H9 (cell line): ENCODE measurements at regions not wholly inside any gene's neighbourhood (a gene's known extent, or its start where the extent isn't known, plus 50 kb on each side); places are given as distances from the start of the nearest gene placed in this dataset.

Source experiments
- DNase-seq: peaks from one replicate; pipeline ENCODE4 v3.0.0-alpha.2; 2017
- H2AFZ ChIP-seq: one replicate; pipeline ENCODE4 v1.6.1; 2013; ENCODE audit warnings: mild to moderate bottlenecking, low read length, control low read depth, moderate library complexity
- H2AK5ac ChIP-seq: 2 replicates; pipeline ENCODE4 v1.6.1; 2013; ENCODE audit warnings: low read length, control low read depth, mixed read lengths; ENCODE audit not compliant: insufficient read length
- H2BK120ac ChIP-seq: one replicate; pipeline ENCODE4 v1.6.1; 2013; ENCODE audit warnings: low read depth, mild to moderate bottlenecking, low read length, control low read depth, inconsistent platforms; ENCODE audit not compliant: poor library complexity, severe bottlenecking
- H2BK12ac ChIP-seq: 2 replicates; pipeline ENCODE4 v1.6.1; 2013; ENCODE audit warnings: low read length, control low read depth, mixed read lengths, low read depth; ENCODE audit not compliant: insufficient read length
- H2BK15ac ChIP-seq: 2 replicates; pipeline ENCODE4 v1.6.1; 2013; ENCODE audit warnings: low read depth, low read length, control low read depth
- H2BK20ac ChIP-seq: one replicate; pipeline ENCODE4 v1.6.1; 2013; ENCODE audit warnings: low read depth, mild to moderate bottlenecking, low read length, control low read depth, inconsistent platforms; ENCODE audit not compliant: poor library complexity, severe bottlenecking
- H2BK5ac ChIP-seq: 2 replicates; pipeline ENCODE4 v1.6.1; 2013; ENCODE audit warnings: low read length, control low read depth, mixed read lengths; ENCODE audit not compliant: insufficient read length
- H3K14ac ChIP-seq: 2 replicates; pipeline ENCODE4 v1.6.1; 2013; ENCODE audit warnings: low read length, control low read depth; ENCODE audit not compliant: insufficient read depth
- H3K18ac ChIP-seq: 2 replicates; pipeline ENCODE4 v1.6.1; 2013; ENCODE audit warnings: low read depth, mild to moderate bottlenecking, mixed read lengths, low read length, control low read depth; ENCODE audit not compliant: insufficient read length
- H3K23ac ChIP-seq: 2 replicates; pipeline ENCODE4 v1.6.1; 2013; ENCODE audit warnings: low read length, control low read depth, mixed read lengths, low read depth; ENCODE audit not compliant: insufficient read length
- H3K23me2 ChIP-seq: 2 replicates; pipeline ENCODE4 v1.6.1; 2013; ENCODE audit warnings: low read depth, mild to moderate bottlenecking, mixed read lengths, low read length, control low read depth; ENCODE audit not compliant: insufficient read length, poor library complexity, severe bottlenecking
- H3K27ac ChIP-seq: 2 replicates; pipeline ENCODE4 v1.5.1; 2013; ENCODE audit warnings: low read length, control low read depth, mixed read lengths, low read depth; ENCODE audit not compliant: insufficient read length
- H3K27me3 ChIP-seq: 2 replicates; pipeline ENCODE4 v1.6.1; 2013; ENCODE audit warnings: low read length, control low read depth, inconsistent platforms; ENCODE audit not compliant: insufficient read depth
- H3K4ac ChIP-seq: 2 replicates; pipeline ENCODE4 v1.6.1; 2013; ENCODE audit warnings: low read depth, mild to moderate bottlenecking, control low read depth, inconsistent platforms, low read length, moderate library complexity
- H3K4me1 ChIP-seq: 2 replicates; pipeline ENCODE4 v1.6.1; 2013; ENCODE audit warnings: low read length, control low read depth, inconsistent platforms; ENCODE audit not compliant: insufficient read depth
- H3K4me2 ChIP-seq: 2 replicates; pipeline ENCODE4 v1.6.1; 2013; ENCODE audit warnings: low read length, control low read depth, mixed read lengths; ENCODE audit not compliant: insufficient read length, insufficient read depth
- H3K56ac ChIP-seq: 2 replicates; pipeline ENCODE4 v1.6.1; 2013; ENCODE audit warnings: low read depth, mild to moderate bottlenecking, mixed read lengths, low read length, control low read depth; ENCODE audit not compliant: insufficient read length
- H3K79me1 ChIP-seq: 2 replicates; pipeline ENCODE4 v1.6.1; 2013; ENCODE audit warnings: low read depth, mild to moderate bottlenecking, moderate library complexity, low read length, control low read depth, inconsistent platforms; ENCODE audit not compliant: insufficient read depth, poor library complexity, severe bottlenecking
- H3K79me2 ChIP-seq: 2 replicates; pipeline ENCODE4 v1.6.1; 2013; ENCODE audit warnings: low read length, control low read depth, inconsistent platforms; ENCODE audit not compliant: insufficient read depth
- H3K9ac ChIP-seq: 2 replicates; pipeline ENCODE4 v1.6.1; 2013; ENCODE audit warnings: low read length, control low read depth, mixed read lengths; ENCODE audit not compliant: insufficient read length; ENCODE audit errors: extremely low read depth
- H3K9me3 ChIP-seq: one replicate; pipeline ENCODE4 v1.6.1; 2013; ENCODE audit warnings: low read depth, low read length, inconsistent platforms; ENCODE audit not compliant: control insufficient read depth
- H3T11ph ChIP-seq: one replicate; pipeline ENCODE4 v1.6.1; 2013; ENCODE audit warnings: mild to moderate bottlenecking, low read length, control low read depth, inconsistent platforms
- H4K20me1 ChIP-seq: one replicate; pipeline ENCODE4 v1.6.1; 2013; ENCODE audit not compliant: control insufficient read depth, insufficient read length, insufficient read depth
- H4K5ac ChIP-seq: 2 replicates; pipeline ENCODE4 v1.6.1; 2013; ENCODE audit warnings: low read depth, mild to moderate bottlenecking, mixed read lengths, low read length, control low read depth; ENCODE audit not compliant: insufficient read length
- H4K8ac ChIP-seq: replicated peaks from 2 replicates; pipeline ENCODE4 v1.6.1; 2013; ENCODE audit warnings: low read length, control low read depth, mixed read lengths, low read depth; ENCODE audit not compliant: insufficient read length
- H4K91ac ChIP-seq: 2 replicates; pipeline ENCODE4 v1.6.1; 2013; ENCODE audit warnings: low read depth, mild to moderate bottlenecking, moderate library complexity, mixed read lengths, low read length, control low read depth; ENCODE audit not compliant: insufficient read length
- H3K27ac Mint-ChIP-seq, 3 experiments: 2 replicates in 2 of 3; 3 replicates in 1 of 3; pipeline ENCODE4 v1.8.0; 2020 to 2021; ENCODE audit warnings: mixed read lengths in 3 of 3, mild to moderate bottlenecking in 1 of 3, moderate library complexity in 1 of 3
- H3K27me3 Mint-ChIP-seq: 2 replicates; pipeline ENCODE4 v1.8.0; 2021; ENCODE audit warnings: low read depth, mild to moderate bottlenecking, moderate library complexity, mixed read lengths
- H3K36me3 Mint-ChIP-seq, 3 experiments: 2 replicates in 2 of 3; 3 replicates in 1 of 3; pipeline ENCODE4 v1.8.0; 2020 to 2021; ENCODE audit warnings: low read depth in 3 of 3, mixed read lengths in 3 of 3; ENCODE audit not compliant: insufficient read depth in 1 of 3
- H3K4me1 Mint-ChIP-seq, 2 experiments: 2 replicates each; pipeline ENCODE4 v1.8.0; 2020; ENCODE audit warnings: mixed read lengths in 2 of 2
- H3K4me3 Mint-ChIP-seq, 2 experiments: 2 replicates in 1 of 2; 3 replicates in 1 of 2; pipeline ENCODE4 v1.8.0; 2020 to 2021; ENCODE audit warnings: mild to moderate bottlenecking in 2 of 2, mixed read lengths in 2 of 2, moderate library complexity in 1 of 2
- H3K9me3 Mint-ChIP-seq, 2 experiments: 2 replicates in 1 of 2; 3 replicates in 1 of 2; pipeline ENCODE4 v1.8.0; 2020; ENCODE audit warnings: mild to moderate bottlenecking in 2 of 2, mixed read lengths in 2 of 2, moderate library complexity in 1 of 2
- CTCF ChIP-seq: fragments of 200-600 bp; sonication (generic); conservative IDR thresholded peaks from 3 replicates; pipeline ENCODE4 v1.8.0; 2021; ENCODE audit warnings: antibody characterized with exemption, mild to moderate bottlenecking
- WGBS: extraction: QIAGEN DNeasy Blood & Tissue Kit; methylation state at CpG from one replicate; pipeline ENCODE4 v1.1.7; 2013; ENCODE audit warnings: missing lambda C conversion rate, low lambda C conversion rate, mixed read lengths; ENCODE audit not compliant: insufficient read length; ENCODE audit errors: extremely low coverage; 5-methylcytosine and 5-hydroxymethylcytosine counted together

- H3K4me1 Mint-ChIP-seq, result no peaks in the 10 kb centered on the region
- Histone ChIP-seq H3K27ac (no peak overlapping the region), H3K4me2 (no peak overlapping the region), H3K23ac (no peak overlapping the region), H3K79me1 (no peaks in the 10 kb centered on the region), H3K18ac (no peak overlapping the region), H3K9me3 (peaks cover 63% of the 10 kb centered on the region), H3T11ph (no peak overlapping the region), H2BK5ac (no peak overlapping the region), H2BK120ac (no peak overlapping the region), H2AK5ac (no peak overlapping the region), H2BK20ac (no peak overlapping the region), H2BK12ac (no peak overlapping the region), H3K4me1 (no peaks in the 10 kb centered on the region), H3K4ac (no peak overlapping the region), H3K14ac (no peak overlapping the region), H3K56ac (no peak overlapping the region), H2AFZ (no peak overlapping the region), H4K8ac (no peak overlapping the region), H4K20me1 (no peaks in the 10 kb centered on the region), H3K27me3 (no peaks in the 10 kb centered on the region), H3K79me2 (no peaks in the 10 kb centered on the region), H3K9ac (no peak overlapping the region), H4K5ac (no peak overlapping the region), H3K23me2 (no peaks in the 10 kb centered on the region), H4K91ac (no peak overlapping the region), H2BK15ac (no peak overlapping the region)
- no peak overlapping the region for H3K4me3 Mint-ChIP-seq
- H3K9me3 Mint-ChIP-seq, result peaks cover 53 to 86% of the 10 kb centered on the region in 2 experiments
- TF ChIP-seq CTCF, result no peak
- no peaks in the 10 kb centered on the region for H3K27me3 Mint-ChIP-seq
- WGBS, result no CpG with 5 or more reads among the region's 6 CpGs
- no peak for DNase-seq
- no peak overlapping the region for H3K27ac Mint-ChIP-seq
- H3K36me3 Mint-ChIP-seq, result peaks cover 0 to 14% (median 0%) of the 10 kb centered on the region in 3 experiments; a peak in 2 of 7 replicates
Observed at GRCh38 chrX:135651647-135652295, 61.7 kb upstream of the CT45A1 start.
